ENCODE measurements at regions not wholly inside any gene's neighbourhood (a gene's known extent, or its start where the extent isn't known, plus 50 kb on each side); places are given as distances from the start of the nearest gene placed in this dataset.
"Not testable (repeated sequence)": the region's sequence is repeated elsewhere in the genome, so short reads cannot be mapped to it uniquely, and the experiment has no call there.

DNA sequence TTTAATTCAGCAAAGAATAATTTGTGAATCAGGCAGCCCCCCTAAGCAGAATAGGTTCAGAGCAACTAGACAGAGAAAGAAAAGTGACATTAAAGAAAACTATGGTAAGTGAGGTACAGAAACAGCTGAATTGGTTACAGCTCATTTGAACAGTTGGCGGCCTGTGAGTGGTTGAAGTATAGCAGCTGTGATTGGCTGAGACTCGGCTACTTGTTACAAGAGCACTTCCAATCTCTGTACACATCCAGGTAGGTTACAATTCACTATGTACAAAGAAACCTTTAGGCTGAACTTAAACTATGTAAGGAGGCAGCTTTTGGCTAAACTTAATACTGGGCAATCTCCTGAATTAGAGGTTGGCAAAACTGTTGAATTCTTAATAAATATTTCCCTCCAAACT is 171.1 kb upstream of the LHX8 start:
- H3K4me3 ChIP-seq = no peak overlapping the region
- H3K36me3 ChIP-seq = no peaks in the 10 kb centered on the region
- H3K9me3 ChIP-seq (replicated peaks) = no peaks in the 10 kb centered on the region
- DNase-seq (ENCODE audit: low read depth in 1 of 2, low spot score in 2 of 2) = no peak
- no peaks in the 10 kb centered on the region for H3K4me1 ChIP-seq (replicated peaks)
- no peak overlapping the region for H3K27ac ChIP-seq
- H3K27me3 ChIP-seq (replicated peaks) = no peaks in the 10 kb centered on the region

DNA sequence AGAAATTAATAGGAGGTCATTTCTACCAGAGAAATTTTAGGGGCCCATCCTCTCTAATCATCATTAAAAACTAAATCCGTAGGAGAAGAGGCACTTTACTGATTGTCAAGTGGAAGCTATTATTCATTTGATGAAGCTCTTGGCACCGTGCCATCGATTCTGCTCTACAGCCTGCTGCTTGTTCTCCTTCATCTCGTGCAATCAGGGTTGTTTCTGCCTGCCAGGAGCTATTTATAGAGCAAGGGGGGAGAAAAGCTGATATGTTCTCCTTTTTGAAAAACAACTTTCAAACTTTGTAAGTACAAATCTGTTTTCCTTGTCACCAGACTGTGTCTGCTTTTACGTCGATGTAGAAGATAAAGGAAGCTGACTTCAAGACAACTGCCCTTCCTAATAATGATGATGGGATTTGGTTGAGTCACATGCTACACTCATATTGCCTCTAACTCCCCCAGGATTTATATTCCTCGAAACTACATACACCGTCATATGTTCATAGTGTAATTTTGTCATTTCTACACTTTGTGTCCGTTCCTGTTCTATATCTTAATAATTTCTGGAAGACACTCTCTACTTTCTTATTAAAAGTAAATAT is 169.6 kb upstream of the LHX8 start:
- DNase-seq (ENCODE audit: low read depth in 1 of 2, low spot score in 2 of 2) = peak in 1 of 2 experiments; percentile 4

DNA sequence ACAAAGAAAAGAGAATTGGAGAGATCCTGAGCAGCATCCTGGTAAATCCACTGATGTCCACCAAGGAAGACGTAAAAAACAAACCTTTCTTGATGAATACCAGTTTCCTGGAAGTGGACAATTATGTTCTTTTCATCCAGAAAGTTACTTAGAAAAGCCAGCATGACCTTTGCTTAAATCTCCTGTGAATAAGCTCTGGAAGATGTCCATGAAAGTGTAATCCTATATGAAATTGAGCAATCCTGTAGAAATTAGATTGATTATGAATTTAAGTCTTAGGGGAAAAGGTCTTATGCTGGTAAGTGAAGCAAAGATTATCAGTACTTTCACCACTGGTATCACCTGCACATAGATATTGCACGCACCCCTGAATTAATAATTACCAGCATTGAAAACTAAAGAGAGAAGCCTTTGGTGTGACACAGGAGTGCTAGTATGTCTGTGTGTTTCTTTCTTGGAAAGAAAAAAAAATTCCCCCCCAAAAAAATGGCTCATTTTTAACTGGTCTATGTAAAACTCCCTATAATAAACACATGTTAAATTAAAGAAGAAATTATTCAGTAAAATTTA is 164.5 kb upstream of the LHX8 start:
- no peaks in the 10 kb centered on the region for H3K27me3 ChIP-seq (replicated peaks)
- no peak overlapping the region for H3K27ac ChIP-seq
- no peaks in the 10 kb centered on the region for H3K36me3 ChIP-seq
- H3K4me1 ChIP-seq (replicated peaks) = no peaks in the 10 kb centered on the region
- H3K9me3 ChIP-seq (replicated peaks) = no peaks in the 10 kb centered on the region
- no peak for DNase-seq (ENCODE audit: low read depth in 1 of 2, low spot score in 2 of 2)
- H3K4me3 ChIP-seq = no peak overlapping the region

More for the DNA sequence above, 169.6 kb upstream of the LHX8 start:
- no peak overlapping the region for H3K27ac ChIP-seq
- H3K9me3 ChIP-seq (replicated peaks) = no peaks in the 10 kb centered on the region
- no peaks in the 10 kb centered on the region for H3K36me3 ChIP-seq
- H3K27me3 ChIP-seq (replicated peaks) = no peaks in the 10 kb centered on the region
- H3K4me3 ChIP-seq = no peak overlapping the region
- H3K4me1 ChIP-seq (replicated peaks) = no peaks in the 10 kb centered on the region

DNA sequence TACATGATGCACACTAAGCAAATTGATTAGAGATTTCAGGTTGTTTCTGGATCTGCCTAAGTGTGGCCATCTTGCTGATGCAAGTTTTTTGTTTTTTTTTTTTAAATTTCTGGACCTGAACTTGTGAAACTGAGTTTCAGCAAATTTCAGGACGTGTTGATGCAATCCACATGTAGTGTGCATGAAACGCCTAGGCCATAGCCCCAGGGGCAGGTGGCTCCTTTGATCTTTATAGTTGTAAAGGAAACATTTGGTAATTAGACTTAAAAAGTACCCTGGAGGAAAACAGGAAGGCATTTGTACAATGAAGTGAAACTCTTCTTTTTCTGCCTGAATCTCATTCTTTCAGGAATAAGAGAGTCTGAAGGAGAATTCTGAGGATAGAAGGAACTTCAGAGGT is 162.2 kb upstream of the LHX8 start:
- no peak overlapping the region for H3K4me3 ChIP-seq
- no peak overlapping the region for H3K27ac ChIP-seq
- no peak for DNase-seq (ENCODE audit: low read depth in 1 of 2, low spot score in 2 of 2)
- no peaks in the 10 kb centered on the region for H3K36me3 ChIP-seq
- H3K27me3 ChIP-seq (replicated peaks) = no peaks in the 10 kb centered on the region
- H3K4me1 ChIP-seq (replicated peaks) = no peaks in the 10 kb centered on the region
- H3K9me3 ChIP-seq (replicated peaks) = no peaks in the 10 kb centered on the region

DNA sequence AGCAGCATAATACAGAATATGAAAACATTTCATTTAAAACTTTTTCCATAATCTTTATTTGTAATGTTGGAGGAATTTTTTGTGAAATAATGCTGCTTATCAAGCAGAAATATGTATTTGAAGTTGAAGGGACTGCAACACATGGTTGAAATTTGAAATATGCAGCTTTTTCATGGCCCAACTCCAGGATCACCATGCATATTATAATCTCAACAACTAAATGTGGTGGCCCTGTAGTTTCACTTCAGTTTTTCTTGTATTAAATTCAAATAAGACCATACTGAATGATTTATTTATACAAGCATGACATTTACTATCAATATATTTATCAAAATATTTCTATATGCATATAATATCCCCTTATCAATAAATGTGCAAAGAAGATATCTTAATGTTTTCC is 157.7 kb upstream of the LHX8 start:
- H3K36me3 ChIP-seq = no peaks in the 10 kb centered on the region
- DNase-seq (ENCODE audit: low read depth in 1 of 2, low spot score in 2 of 2) = no peak
- no peak overlapping the region for H3K27ac ChIP-seq
- no peaks in the 10 kb centered on the region for H3K4me1 ChIP-seq (replicated peaks)
- H3K9me3 ChIP-seq (replicated peaks) = no peaks in the 10 kb centered on the region
- H3K27me3 ChIP-seq (replicated peaks) = no peaks in the 10 kb centered on the region
- H3K4me3 ChIP-seq = no peak overlapping the region

DNA sequence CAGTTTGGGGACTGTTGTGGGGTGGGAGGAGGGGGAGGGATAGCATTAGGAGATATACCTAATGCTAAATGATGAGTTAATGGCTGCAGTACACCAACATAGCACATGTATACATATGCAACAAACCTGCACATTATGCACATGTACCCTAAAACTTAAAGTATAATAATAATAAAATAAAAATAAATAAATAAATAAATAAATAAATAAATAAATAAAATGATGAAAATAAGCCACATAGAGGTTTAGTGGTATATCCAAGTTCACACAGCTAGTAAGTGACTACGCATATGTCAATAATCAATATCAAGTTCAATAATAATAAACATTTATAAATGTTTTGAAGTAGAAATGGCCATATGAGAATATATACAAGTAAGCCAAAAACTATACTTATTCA is 141.7 kb upstream of the LHX8 start:
- H3K4me1 ChIP-seq (replicated peaks); DNase-seq (ENCODE audit: low read depth in 1 of 2, low spot score in 2 of 2); H3K9me3 ChIP-seq (replicated peaks); H3K4me3 ChIP-seq; H3K36me3 ChIP-seq; H3K27ac ChIP-seq; H3K27me3 ChIP-seq (replicated peaks): not testable (repeated sequence)

DNA sequence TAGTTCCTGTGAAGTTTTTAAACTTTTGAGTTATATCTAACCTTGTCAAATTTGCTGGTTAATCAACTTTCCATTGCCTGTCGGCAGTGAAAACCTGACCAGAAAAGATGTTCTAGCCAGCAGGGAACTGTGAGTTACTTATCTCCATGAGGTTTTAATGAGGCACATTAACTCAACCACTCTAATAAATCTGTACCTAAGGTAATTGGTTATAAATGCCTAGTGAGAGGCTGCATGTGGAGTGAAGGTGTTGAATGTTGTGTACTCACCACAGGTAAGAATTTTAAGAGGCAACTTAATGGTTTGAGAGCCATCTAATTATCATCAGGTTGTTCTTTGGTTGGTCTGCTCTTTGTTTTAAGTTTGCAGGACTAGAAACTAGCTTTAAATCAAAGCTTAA is 138.4 kb upstream of the LHX8 start:
- Histone ChIP-seq H3K9me3 (replicated peaks) (no peaks in the 10 kb centered on the region), H3K36me3 (no peaks in the 10 kb centered on the region), H3K27ac (no peak overlapping the region), H3K27me3 (replicated peaks) (no peaks in the 10 kb centered on the region), H3K4me1 (replicated peaks) (no peaks in the 10 kb centered on the region), H3K4me3 (no peak overlapping the region)
- DNase-seq (ENCODE audit: low read depth in 1 of 2, low spot score in 2 of 2) = no peak

DNA sequence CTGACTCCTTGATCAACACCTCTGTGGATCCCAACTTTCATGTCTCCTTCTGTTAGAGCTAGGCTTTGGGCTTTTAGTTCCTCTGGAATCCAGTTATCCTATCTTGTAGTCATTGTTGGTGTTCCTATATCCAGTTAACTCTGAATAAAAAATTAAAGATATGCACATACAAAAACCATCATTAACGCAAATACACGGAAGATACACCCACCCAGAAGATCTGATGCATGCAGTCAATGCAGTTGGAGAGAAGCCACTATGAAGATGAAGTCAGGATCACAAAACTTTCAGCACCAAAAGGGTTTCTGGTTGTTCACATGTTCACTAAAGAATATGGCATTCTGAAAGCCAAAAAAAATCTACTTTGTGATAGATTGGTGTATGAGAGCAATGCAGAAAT is 123.6 kb upstream of the LHX8 start:
- H3K4me3 ChIP-seq = no peak overlapping the region
- H3K36me3 ChIP-seq = no peaks in the 10 kb centered on the region
- H3K4me1 ChIP-seq (replicated peaks) = no peaks in the 10 kb centered on the region
- H3K27me3 ChIP-seq (replicated peaks) = peaks cover 9% of the 10 kb centered on the region; the same call in 1 of the 2 replicates
- DNase-seq (ENCODE audit: low read depth in 1 of 2, low spot score in 2 of 2) = no peak
- no peaks in the 10 kb centered on the region for H3K9me3 ChIP-seq (replicated peaks)
- no peak overlapping the region for H3K27ac ChIP-seq

DNA sequence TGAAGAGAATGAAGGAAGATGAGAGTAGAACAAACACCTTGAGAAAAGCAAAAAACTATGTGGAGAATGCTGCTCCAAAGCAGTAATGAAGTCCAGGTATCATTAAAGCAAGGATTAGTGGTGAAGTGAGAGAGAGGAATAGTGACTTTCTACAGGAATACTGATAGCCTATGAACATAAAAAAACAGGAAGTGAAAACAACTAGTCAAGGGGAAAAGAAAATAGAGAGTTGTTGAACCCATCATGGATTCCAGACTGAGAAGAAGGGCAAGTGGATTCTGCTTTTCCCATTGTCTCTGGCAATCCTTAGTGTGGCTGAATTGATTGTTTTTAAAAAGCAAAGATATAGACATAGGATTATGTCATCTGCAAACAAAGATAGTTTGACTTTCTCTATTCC is 119.9 kb upstream of the LHX8 start:
- H3K4me3 ChIP-seq = no peak overlapping the region
- H3K36me3 ChIP-seq = no peaks in the 10 kb centered on the region
- DNase-seq (ENCODE audit: low read depth in 1 of 2, low spot score in 2 of 2) = no peak
- no peaks in the 10 kb centered on the region for H3K4me1 ChIP-seq (replicated peaks)
- no peak overlapping the region for H3K27ac ChIP-seq
- H3K27me3 ChIP-seq (replicated peaks) = peaks cover 4% of the 10 kb centered on the region; the same call in 1 of the 2 replicates
- no peaks in the 10 kb centered on the region for H3K9me3 ChIP-seq (replicated peaks)

DNA sequence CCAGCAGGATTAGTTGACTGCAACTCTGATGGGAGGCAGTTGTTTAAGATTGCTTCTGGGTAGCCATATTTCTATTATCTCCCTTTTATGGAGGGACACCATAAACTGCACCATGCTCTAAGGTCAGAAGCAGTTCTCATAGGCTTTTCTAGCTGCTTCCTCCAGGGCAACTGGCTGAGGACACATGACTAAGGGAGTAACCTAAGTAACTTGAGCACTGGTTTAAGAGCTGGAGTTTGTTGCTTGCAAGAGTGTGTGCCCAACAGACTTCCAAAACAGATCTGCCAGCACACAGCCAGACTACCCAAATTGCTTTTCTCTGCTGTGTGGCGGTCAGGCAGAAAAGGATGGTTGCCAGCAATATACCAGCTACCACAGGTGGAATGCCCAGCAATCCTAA is 111.2 kb upstream of the LHX8 start:
- Histone ChIP-seq H3K36me3 (no peaks in the 10 kb centered on the region), H3K4me3 (no peak overlapping the region), H3K27me3 (replicated peaks) (no peaks in the 10 kb centered on the region; the same call in 1 of the 2 replicates), H3K4me1 (replicated peaks) (no peaks in the 10 kb centered on the region), H3K9me3 (replicated peaks) (no peaks in the 10 kb centered on the region), H3K27ac (no peak overlapping the region)
- DNase-seq (ENCODE audit: low read depth in 1 of 2, low spot score in 2 of 2) = no peak

DNA sequence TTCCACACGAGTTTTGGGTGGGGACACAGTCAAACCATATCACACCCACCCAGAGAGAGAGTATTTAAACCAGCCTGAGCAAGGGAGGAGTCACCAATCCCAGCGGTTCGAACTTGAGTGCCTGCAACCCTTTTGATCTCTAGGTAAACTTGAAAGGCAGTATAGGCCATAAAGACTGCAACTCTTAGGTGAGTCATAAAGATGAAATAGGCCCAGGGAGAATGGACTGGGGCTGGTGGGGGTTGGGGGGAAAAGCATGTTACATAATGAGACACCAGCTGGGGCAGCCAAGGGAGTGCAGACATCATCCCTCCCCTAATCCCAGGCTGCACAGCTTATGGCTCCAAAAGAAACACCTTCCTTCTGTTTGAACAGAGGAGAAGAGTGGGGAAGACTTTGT is 99.8 kb upstream of the LHX8 start:
- Histone ChIP-seq H3K4me3 (no peak overlapping the region), H3K27ac (no peak overlapping the region), H3K36me3 (no peaks in the 10 kb centered on the region), H3K4me1 (replicated peaks) (no peaks in the 10 kb centered on the region), H3K9me3 (replicated peaks) (no peaks in the 10 kb centered on the region), H3K27me3 (replicated peaks) (no peaks in the 10 kb centered on the region)
- DNase-seq (ENCODE audit: low read depth in 1 of 2, low spot score in 2 of 2) = no peak

DNA sequence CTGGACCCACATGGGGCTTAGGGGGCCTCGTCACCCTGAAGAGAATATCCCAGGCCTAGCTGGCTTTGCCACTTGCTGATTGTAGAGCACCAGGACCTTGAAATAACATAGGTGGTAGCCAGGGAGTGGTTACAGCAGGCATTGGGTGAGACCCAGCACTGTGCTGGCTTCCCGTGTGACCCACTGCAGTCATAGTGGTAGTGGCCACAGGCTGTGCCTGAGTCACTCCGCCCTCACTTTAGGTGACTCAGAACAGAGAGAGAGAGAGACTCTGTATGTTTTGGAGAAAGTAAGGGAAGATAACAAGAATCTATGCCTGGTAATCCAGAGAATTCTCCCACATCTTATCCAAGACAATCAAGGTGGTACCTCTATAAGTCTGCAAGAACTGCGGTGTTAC is 98.7 kb upstream of the LHX8 start:
- H3K4me3 ChIP-seq = no peak overlapping the region
- no peaks in the 10 kb centered on the region for H3K4me1 ChIP-seq (replicated peaks)
- H3K9me3 ChIP-seq (replicated peaks) = no peaks in the 10 kb centered on the region
- H3K27me3 ChIP-seq (replicated peaks) = no peaks in the 10 kb centered on the region
- no peak overlapping the region for H3K27ac ChIP-seq
- H3K36me3 ChIP-seq = no peaks in the 10 kb centered on the region
- no peak for DNase-seq (ENCODE audit: low read depth in 1 of 2, low spot score in 2 of 2)

DNA sequence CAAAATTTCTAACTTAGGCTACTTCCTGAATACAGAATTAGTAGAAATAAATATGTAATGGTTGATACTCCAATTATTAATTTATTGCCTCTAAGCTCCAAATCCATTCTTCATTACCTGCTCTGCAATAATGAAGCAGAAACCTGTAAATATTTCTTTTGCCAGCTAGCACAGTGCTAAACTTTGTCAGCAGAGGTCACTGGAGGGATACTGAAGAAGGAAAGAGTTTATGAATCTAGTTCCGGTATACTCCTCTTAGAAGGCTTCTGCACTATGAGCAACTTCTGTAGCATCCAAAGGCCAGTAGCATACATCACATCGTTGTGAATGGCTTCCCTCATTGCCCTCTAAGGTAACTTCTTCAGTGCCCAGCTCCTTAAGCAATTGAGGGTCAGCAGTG is 81.0 kb upstream of the LHX8 start:
- peak in 1 of 2 experiments; percentile 62 for DNase-seq (ENCODE audit: low read depth in 1 of 2, low spot score in 2 of 2)
- no peak overlapping the region for H3K27ac ChIP-seq

DNA sequence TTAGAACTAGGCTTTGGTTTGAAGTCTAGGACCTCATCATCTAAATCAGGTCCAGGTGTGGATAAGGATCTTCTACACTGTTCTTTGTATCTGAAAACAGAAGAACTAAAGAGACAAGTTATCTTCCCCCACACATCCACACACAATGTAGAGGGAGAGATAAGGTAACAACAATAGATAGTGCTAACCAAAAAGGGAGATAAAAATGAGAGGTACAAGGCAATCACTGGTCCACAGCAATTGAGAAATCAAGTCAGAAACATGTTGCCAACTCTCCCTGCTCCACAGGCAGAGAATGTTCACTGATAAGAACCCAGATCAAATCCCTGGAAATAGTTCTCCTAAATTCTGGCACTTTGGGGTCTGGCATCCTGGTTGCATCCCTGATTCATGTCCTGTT is 75.8 kb upstream of the LHX8 start:
- H3K27ac ChIP-seq = no peak overlapping the region
- 0 out of 2 replicates have a peak, but pooled peaks cover 1% of the 10 kb centered on the region for H3K4me1 ChIP-seq (replicated peaks)
- no peaks in the 10 kb centered on the region for H3K27me3 ChIP-seq (replicated peaks)
- H3K4me3 ChIP-seq = no peak overlapping the region
- DNase-seq (ENCODE audit: low read depth in 1 of 2, low spot score in 2 of 2) = no peak
- no peaks in the 10 kb centered on the region for H3K9me3 ChIP-seq (replicated peaks)
- no peaks in the 10 kb centered on the region for H3K36me3 ChIP-seq

More for the DNA sequence above, 81.0 kb upstream of the LHX8 start:
- H3K4me3 ChIP-seq = no peak overlapping the region
- no peaks in the 10 kb centered on the region for H3K36me3 ChIP-seq
- no peaks in the 10 kb centered on the region; the same call in 1 of the 2 replicates for H3K27me3 ChIP-seq (replicated peaks)
- no peaks in the 10 kb centered on the region for H3K9me3 ChIP-seq (replicated peaks)
- 0 out of 2 replicates have a peak, but pooled peaks cover 4% of the 10 kb centered on the region for H3K4me1 ChIP-seq (replicated peaks)

DNA sequence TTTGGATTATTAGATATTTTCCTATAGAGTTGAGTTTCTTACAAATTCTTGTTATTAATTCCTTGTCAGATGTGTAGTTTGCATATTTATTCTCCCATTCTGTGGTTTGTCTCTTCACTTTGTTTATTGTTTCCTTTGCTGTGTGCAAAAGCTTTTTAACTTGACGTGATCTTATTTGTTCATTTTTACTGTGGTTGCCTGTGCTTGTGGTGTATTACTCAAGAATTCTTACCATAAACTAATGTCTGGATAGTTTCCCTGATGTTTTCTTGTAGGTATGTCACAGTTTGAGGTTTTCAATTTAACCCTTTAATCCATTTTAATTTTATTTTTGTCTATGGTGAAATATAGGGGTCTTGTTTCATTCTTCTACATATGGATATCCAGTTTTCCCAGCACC is 72.1 kb upstream of the LHX8 start:
- Histone ChIP-seq H3K27me3 (replicated peaks) (no peaks in the 10 kb centered on the region), H3K9me3 (replicated peaks) (no peaks in the 10 kb centered on the region), H3K4me1 (replicated peaks) (no peaks in the 10 kb centered on the region), H3K4me3 (no peak overlapping the region), H3K36me3 (no peaks in the 10 kb centered on the region), H3K27ac (no peak overlapping the region)
- peak in 1 of 2 experiments; percentile 21 for DNase-seq (ENCODE audit: low read depth in 1 of 2, low spot score in 2 of 2)

Measured in SJSA1 (cell line).